GM23248 (cell line): ENCODE measurements at regions not wholly inside any gene's neighbourhood (a gene's known extent, or its start where the extent isn't known, plus 50 kb on each side); places are given as distances from the start of the nearest gene placed in this dataset.

Source experiments
- DNase-seq: peaks from one replicate; pipeline ENCODE4 v3.0.0-alpha.2; 2015
- H2AFZ ChIP-seq: fragments of 200-600 bp; sonication (generic); 2 replicates; pipeline ENCODE4 v1.6.1; 2016; ENCODE audit warnings: antibody characterized with exemption
- H3F3A ChIP-seq: fragments of 200-600 bp; sonication (generic); 2 replicates; pipeline ENCODE4 v1.6.1; 2016; ENCODE audit warnings: mild to moderate bottlenecking, antibody characterized with exemption, mixed run types; ENCODE audit not compliant: insufficient read depth
- H3K27ac ChIP-seq: fragments of 200-600 bp; sonication (generic); 2 replicates; pipeline ENCODE4 v1.5.1; 2016; ENCODE audit warnings: mild to moderate bottlenecking
- H3K27me3 ChIP-seq: fragments of 200-600 bp; sonication (generic); replicated peaks from 2 replicates; pipeline ENCODE4 v1.6.1; 2016; ENCODE audit warnings: mild to moderate bottlenecking; ENCODE audit not compliant: insufficient read depth
- H3K36me3 ChIP-seq: fragments of 200-600 bp; sonication (generic); 2 replicates; pipeline ENCODE4 v1.6.1; 2016; ENCODE audit warnings: low read depth, mild to moderate bottlenecking
- H3K4me1 ChIP-seq: fragments of 200-600 bp; sonication (generic); 2 replicates; pipeline ENCODE4 v1.6.1; 2016; ENCODE audit warnings: mild to moderate bottlenecking; ENCODE audit not compliant: insufficient read depth
- H3K4me2 ChIP-seq: fragments of 200-600 bp; sonication (generic); one replicate; pipeline ENCODE4 v1.6.1; 2016; ENCODE audit warnings: mild to moderate bottlenecking; ENCODE audit not compliant: unreplicated experiment
- H3K4me3 ChIP-seq: fragments of 200-600 bp; sonication (generic); 2 replicates; pipeline ENCODE4 v1.5.1; 2016; ENCODE audit warnings: mild to moderate bottlenecking
- H3K79me2 ChIP-seq: fragments of 200-600 bp; sonication (generic); 2 replicates; pipeline ENCODE4 v1.6.1; 2016; ENCODE audit warnings: mild to moderate bottlenecking; ENCODE audit not compliant: insufficient read depth
- H3K9ac ChIP-seq: fragments of 200-600 bp; sonication (generic); 2 replicates; pipeline ENCODE4 v1.6.1; 2016; ENCODE audit warnings: mild to moderate bottlenecking
- H3K9me2 ChIP-seq: fragments of 200-600 bp; sonication (generic); 2 replicates; pipeline ENCODE4 v1.6.1; 2016; ENCODE audit warnings: mixed run types, mild to moderate bottlenecking, moderate library complexity; ENCODE audit not compliant: insufficient read depth
- H3K9me3 ChIP-seq: fragments of 200-600 bp; sonication (generic); one replicate; pipeline ENCODE4 v1.6.1; 2017; ENCODE audit warnings: low read depth
- H4K20me1 ChIP-seq: fragments of 200-600 bp; sonication (generic); 2 replicates; pipeline ENCODE4 v1.6.0; 2016; ENCODE audit not compliant: insufficient read depth
- EZH2 ChIP-seq: fragments of 200-600 bp; sonication (generic); IDR thresholded peaks from 2 replicates; pipeline ENCODE4 v1.6.1; 2018; ENCODE audit warnings: antibody characterized with exemption, mild to moderate bottlenecking; ENCODE audit not compliant: insufficient read depth, poor library complexity, severe bottlenecking
- EZH2phosphoT487 ChIP-seq: fragments of 200-600 bp; sonication (generic); IDR thresholded peaks from 2 replicates; pipeline ENCODE4 v1.6.1; 2018; ENCODE audit warnings: antibody characterized with exemption, moderate library complexity, mild to moderate bottlenecking, low read depth; ENCODE audit not compliant: insufficient read depth
- WGBS, 2 experiments: methylation state at CpG; one replicate each; pipeline ENCODE4 v1.1.6; 2015 to 2017; ENCODE audit warnings: low lambda C conversion rate in 2 of 2, low coverage in 1 of 2; ENCODE audit errors: missing lambda C conversion rate in 2 of 2; 5-methylcytosine and 5-hydroxymethylcytosine counted together
- in situ Hi-C: fragments of 300-500 bp; cut with MboI; formaldehyde crosslinking; loops from 2 replicates; pipeline ENCODE4 v1.15.0; 2020

GRCh38 chr13:40330950-40331349 is 335.5 kb downstream of the FOXO1 start:
- no peak overlapping the region for H3K9ac ChIP-seq
- no peaks in the 10 kb centered on the region for H3K36me3 ChIP-seq
- no peaks in the 10 kb centered on the region for H3K4me1 ChIP-seq
- H2AFZ ChIP-seq, result no peak overlapping the region
- H4K20me1 ChIP-seq, result no peaks in the 10 kb centered on the region
- no peaks in the 10 kb centered on the region for H3K9me3 ChIP-seq
- 87 to 89% methylated on average over 9 of the region's 9 CpGs for WGBS, 2 experiments
- no peaks in the 10 kb centered on the region for H3F3A ChIP-seq
- no peak overlapping the region for H3K4me2 ChIP-seq
- H3K27ac ChIP-seq, result no peak overlapping the region
- H3K9me2 ChIP-seq, result no peaks in the 10 kb centered on the region
- H3K79me2 ChIP-seq, result no peaks in the 10 kb centered on the region
- H3K27me3 ChIP-seq, result no peaks in the 10 kb centered on the region
- no peak for TF ChIP-seq EZH2
- TF ChIP-seq EZH2phosphoT487, result no peak
- in situ Hi-C loops, result no loop called here
- no peak for DNase-seq
- no peak overlapping the region for H3K4me3 ChIP-seq

- Histone ChIP-seq H3K36me3 (no peaks in the 10 kb centered on the region), H3K27me3 (no peaks in the 10 kb centered on the region), H3K9ac (no peak overlapping the region), H3K79me2 (no peaks in the 10 kb centered on the region), H3K27ac (no peak overlapping the region), H3K4me3 (no peak overlapping the region), H3K4me2 (no peak overlapping the region), H3F3A (no peaks in the 10 kb centered on the region), H2AFZ (no peak overlapping the region), H4K20me1 (no peaks in the 10 kb centered on the region), H3K9me3 (no peaks in the 10 kb centered on the region), H3K9me2 (no peaks in the 10 kb centered on the region), H3K4me1 (no peaks in the 10 kb centered on the region)
- no peak for TF ChIP-seq EZH2phosphoT487
- TF ChIP-seq EZH2, result no peak
- no peak for DNase-seq
- in situ Hi-C loops, result no loop called here
These were observed 334.6 kb downstream of the FOXO1 start for GRCh38 chr13:40331802-40332201.

DNA sequence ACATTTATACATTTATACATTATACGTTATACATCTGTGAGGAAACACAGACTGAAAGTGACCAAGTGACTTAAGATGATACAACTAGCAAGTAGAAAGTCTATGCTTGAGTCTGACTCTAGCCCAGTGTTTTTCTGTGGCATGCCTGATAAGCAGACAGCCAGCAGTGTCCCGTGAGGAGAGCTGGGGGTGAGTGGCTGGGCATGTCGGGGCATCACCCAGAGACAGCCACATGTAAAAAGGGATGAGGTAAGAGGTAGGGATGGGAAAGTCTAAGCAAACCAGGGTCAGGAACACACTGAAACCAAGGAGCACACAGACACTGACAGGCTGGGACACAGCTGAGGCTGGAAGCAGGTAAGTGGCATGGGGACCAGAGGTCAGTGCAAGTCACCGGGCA is 333.2 kb downstream of the FOXO1 start:
- no peak overlapping the region for H2AFZ ChIP-seq
- 78 to 84% methylated on average over 4 of the region's 4 CpGs for WGBS, 2 experiments

GRCh38 chr13:40334031-40334430 is 332.4 kb downstream of the FOXO1 start:
- WGBS, 2 experiments, result 44 to 47% methylated on average over 3 of the region's 3 CpGs
- no peak for DNase-seq
- H3K9me2 ChIP-seq, result no peaks in the 10 kb centered on the region
- no peaks in the 10 kb centered on the region for H3K36me3 ChIP-seq
- H3K9me3 ChIP-seq, result no peaks in the 10 kb centered on the region
- no peak overlapping the region for H3K27ac ChIP-seq
- no peaks in the 10 kb centered on the region for H3K79me2 ChIP-seq
- no peaks in the 10 kb centered on the region for H4K20me1 ChIP-seq
- no peaks in the 10 kb centered on the region for H3K27me3 ChIP-seq
- no peak for TF ChIP-seq EZH2phosphoT487
- TF ChIP-seq EZH2, result no peak
- H2AFZ ChIP-seq, result no peak overlapping the region
- in situ Hi-C loops, result no loop called here
- no peak overlapping the region for H3K4me2 ChIP-seq
- no peak overlapping the region for H3K4me3 ChIP-seq
- H3K4me1 ChIP-seq, result no peaks in the 10 kb centered on the region
- no peaks in the 10 kb centered on the region for H3F3A ChIP-seq
- H3K9ac ChIP-seq, result no peak overlapping the region

More for the DNA sequence above, 333.2 kb downstream of the FOXO1 start:
- TF ChIP-seq EZH2phosphoT487 (no peak), EZH2 (no peak)
- no peaks in the 10 kb centered on the region for H3K36me3 ChIP-seq
- H4K20me1 ChIP-seq, result no peaks in the 10 kb centered on the region
- H3K9ac ChIP-seq, result no peak overlapping the region
- no peaks in the 10 kb centered on the region for H3K9me3 ChIP-seq
- H3K27me3 ChIP-seq, result no peaks in the 10 kb centered on the region
- no peak overlapping the region for H3K4me2 ChIP-seq
- in situ Hi-C loops, result no loop called here
- H3K4me3 ChIP-seq, result no peak overlapping the region
- no peaks in the 10 kb centered on the region for H3K9me2 ChIP-seq
- H3K27ac ChIP-seq, result no peak overlapping the region
- H3K79me2 ChIP-seq, result no peaks in the 10 kb centered on the region
- H3K4me1 ChIP-seq, result no peaks in the 10 kb centered on the region
- no peaks in the 10 kb centered on the region for H3F3A ChIP-seq
- no peak for DNase-seq

GRCh38 chr13:40334616-40335015 is 331.8 kb downstream of the FOXO1 start:
- Histone ChIP-seq H3K9ac (no peak overlapping the region), H3K9me2 (no peaks in the 10 kb centered on the region), H3K4me1 (no peaks in the 10 kb centered on the region), H3K79me2 (no peaks in the 10 kb centered on the region), H2AFZ (no peak overlapping the region), H3K27ac (no peak overlapping the region), H3F3A (no peaks in the 10 kb centered on the region), H4K20me1 (no peaks in the 10 kb centered on the region), H3K27me3 (no peaks in the 10 kb centered on the region), H3K36me3 (no peaks in the 10 kb centered on the region), H3K4me3 (no peak overlapping the region), H3K9me3 (no peaks in the 10 kb centered on the region), H3K4me2 (no peak overlapping the region)
- in situ Hi-C loops, result no loop called here
- no peak for DNase-seq
- 59 to 69% methylated on average over 6 of the region's 6 CpGs for WGBS, 2 experiments
- TF ChIP-seq EZH2, result no peak
- TF ChIP-seq EZH2phosphoT487, result no peak
